ENCODE measurements at regions not wholly inside any gene's neighbourhood (a gene's known extent, or its start where the extent isn't known, plus 50 kb on each side); places are given as distances from the start of the nearest gene placed in this dataset.

GRCh38 chr2:66382091-66382490, 52.8 kb upstream of the MEIS1 start:
- Mint-ChIP-seq H3K9me3 (no peaks in the 10 kb centered on the region), H3K4me3 (no peak overlapping the region), H3K36me3 (no peaks in the 10 kb centered on the region), H3K27me3 (no peaks in the 10 kb centered on the region), H3K27ac (no peak overlapping the region), H3K4me1 (no peaks in the 10 kb centered on the region)
- no peak for DNase-seq (ENCODE audit: low spot score in 2 of 2)
- no peak for ATAC-seq (ENCODE audit: low read depth)

GRCh38 chr2:66379473-66379872, 55.5 kb upstream of the MEIS1 start:
- Mint-ChIP-seq H3K36me3 (no peaks in the 10 kb centered on the region), H3K4me1 (no peaks in the 10 kb centered on the region), H3K9me3 (no peaks in the 10 kb centered on the region), H3K27me3 (no peaks in the 10 kb centered on the region), H3K27ac (no peak overlapping the region), H3K4me3 (no peak overlapping the region)
- no peak for ATAC-seq (ENCODE audit: low read depth)
- DNase-seq (ENCODE audit: low spot score in 2 of 2), result no peak

GRCh38 chr2:66377832-66378231, 57.1 kb upstream of the MEIS1 start:
- Mint-ChIP-seq H3K36me3 (no peaks in the 10 kb centered on the region), H3K9me3 (peaks cover 1% of the 10 kb centered on the region), H3K4me3 (no peak overlapping the region), H3K27ac (no peak overlapping the region), H3K4me1 (no peaks in the 10 kb centered on the region), H3K27me3 (no peaks in the 10 kb centered on the region)
- ATAC-seq (ENCODE audit: low read depth) (no peak), DNase-seq (ENCODE audit: low spot score in 2 of 2) (no peak)

- no peak for DNase-seq (ENCODE audit: low spot score in 2 of 2)
- Mint-ChIP-seq H3K4me1 (no peaks in the 10 kb centered on the region), H3K9me3 (peaks cover 4% of the 10 kb centered on the region), H3K36me3 (no peaks in the 10 kb centered on the region), H3K27ac (no peak overlapping the region), H3K27me3 (peaks cover 2% of the 10 kb centered on the region), H3K4me3 (no peak overlapping the region)
- no peak for ATAC-seq (ENCODE audit: low read depth)
These were observed 64.1 kb upstream of the MEIS1 start for GRCh38 chr2:66370824-66371223.

GRCh38 chr2:66366619-66367018, 68.3 kb upstream of the MEIS1 start:
- no peak for ATAC-seq (ENCODE audit: low read depth)
- Mint-ChIP-seq H3K9me3 (peaks cover 3% of the 10 kb centered on the region), H3K36me3 (no peaks in the 10 kb centered on the region), H3K27ac (no peak overlapping the region), H3K4me3 (no peak overlapping the region), H3K4me1 (no peaks in the 10 kb centered on the region), H3K27me3 (peaks cover 2% of the 10 kb centered on the region)
- no peak for DNase-seq (ENCODE audit: low spot score in 2 of 2)

GRCh38 chr2:66364495-66365333, 70.2 kb upstream of the MEIS1 start:
- no peak for DNase-seq (ENCODE audit: low spot score in 2 of 2)
- no peaks in the 10 kb centered on the region for H3K4me1 Mint-ChIP-seq

GRCh38 chr2:66362701-66363100, 72.2 kb upstream of the MEIS1 start:
- Mint-ChIP-seq H3K9me3 (peaks cover 2% of the 10 kb centered on the region), H3K4me3 (no peak overlapping the region), H3K4me1 (no peaks in the 10 kb centered on the region), H3K36me3 (no peaks in the 10 kb centered on the region), H3K27ac (no peak overlapping the region), H3K27me3 (peaks cover 1% of the 10 kb centered on the region)
- no peak for DNase-seq (ENCODE audit: low spot score in 2 of 2)
- no peak for ATAC-seq (ENCODE audit: low read depth)

More at GRCh38 chr2:66364495-66365333, 70.2 kb upstream of the MEIS1 start:
- ATAC-seq (ENCODE audit: low read depth), result no peak
- H3K36me3 Mint-ChIP-seq, result no peaks in the 10 kb centered on the region
- no peak overlapping the region for H3K27ac Mint-ChIP-seq
- peaks cover 1% of the 10 kb centered on the region for H3K27me3 Mint-ChIP-seq
- H3K4me3 Mint-ChIP-seq, result no peak overlapping the region
- no peaks in the 10 kb centered on the region for H3K9me3 Mint-ChIP-seq

- H3K27me3 Mint-ChIP-seq, result peaks cover 3% of the 10 kb centered on the region
- H3K4me1 Mint-ChIP-seq, result no peaks in the 10 kb centered on the region
- no peaks in the 10 kb centered on the region for H3K36me3 Mint-ChIP-seq
- no peak for ATAC-seq (ENCODE audit: low read depth)
- no peak overlapping the region for H3K4me3 Mint-ChIP-seq
- H3K9me3 Mint-ChIP-seq, result peaks cover 10% of the 10 kb centered on the region
- no peak overlapping the region for H3K27ac Mint-ChIP-seq
- DNase-seq (ENCODE audit: low spot score in 2 of 2), result no peak
These were observed 88.7 kb upstream of the MEIS1 start for GRCh38 chr2:66346231-66346664.

- Mint-ChIP-seq H3K4me1 (no peaks in the 10 kb centered on the region), H3K27me3 (peaks cover 3% of the 10 kb centered on the region), H3K36me3 (no peaks in the 10 kb centered on the region), H3K4me3 (no peak overlapping the region), H3K27ac (no peak overlapping the region), H3K9me3 (peaks cover 12% of the 10 kb centered on the region)
- DNase-seq (ENCODE audit: low spot score in 2 of 2), result no peak
- ATAC-seq (ENCODE audit: low read depth), result no peak
These were observed 90.8 kb upstream of the MEIS1 start for GRCh38 chr2:66344087-66344663.

GRCh38 chr2:66343259-66343658, 91.7 kb upstream of the MEIS1 start:
- Mint-ChIP-seq H3K4me3 (no peak overlapping the region), H3K27me3 (peaks cover 3% of the 10 kb centered on the region), H3K9me3 (peaks cover 10% of the 10 kb centered on the region), H3K4me1 (no peaks in the 10 kb centered on the region), H3K27ac (no peak overlapping the region), H3K36me3 (no peaks in the 10 kb centered on the region)
- DNase-seq (ENCODE audit: low spot score in 2 of 2), result no peak
- ATAC-seq (ENCODE audit: low read depth), result no peak

- Mint-ChIP-seq H3K27ac (no peak overlapping the region), H3K4me3 (no peak overlapping the region), H3K36me3 (no peaks in the 10 kb centered on the region), H3K9me3 (peaks cover 6% of the 10 kb centered on the region), H3K4me1 (no peaks in the 10 kb centered on the region), H3K27me3 (peaks cover 3% of the 10 kb centered on the region)
- no peak for ATAC-seq (ENCODE audit: low read depth)
- no peak for DNase-seq (ENCODE audit: low spot score in 2 of 2)
These were observed 94.4 kb upstream of the MEIS1 start for GRCh38 chr2:66340521-66340920.

GRCh38 chr2:66334237-66335029, 100.5 kb upstream of the MEIS1 start:
- H3K4me3 Mint-ChIP-seq, result no peak overlapping the region
- H3K27me3 Mint-ChIP-seq, result no peaks in the 10 kb centered on the region

GRCh38 chr2:66331176-66331575, 103.7 kb upstream of the MEIS1 start:
- Mint-ChIP-seq H3K36me3 (no peaks in the 10 kb centered on the region), H3K27me3 (no peaks in the 10 kb centered on the region), H3K4me3 (no peak overlapping the region), H3K4me1 (no peaks in the 10 kb centered on the region), H3K9me3 (peaks cover 3% of the 10 kb centered on the region), H3K27ac (no peak overlapping the region)
- ATAC-seq (ENCODE audit: low read depth), result no peak
- DNase-seq (ENCODE audit: low spot score in 2 of 2), result no peak

More at GRCh38 chr2:66334237-66335029, 100.5 kb upstream of the MEIS1 start:
- Mint-ChIP-seq H3K9me3 (peaks cover 2% of the 10 kb centered on the region), H3K27ac (no peak overlapping the region), H3K4me1 (no peaks in the 10 kb centered on the region), H3K36me3 (no peaks in the 10 kb centered on the region)
- ATAC-seq (ENCODE audit: low read depth), result no peak
- no peak for DNase-seq (ENCODE audit: low spot score in 2 of 2)

- ATAC-seq (ENCODE audit: low read depth) (no peak), DNase-seq (ENCODE audit: low spot score in 2 of 2) (no peak)
- Mint-ChIP-seq H3K9me3 (peaks cover 3% of the 10 kb centered on the region), H3K4me1 (no peaks in the 10 kb centered on the region), H3K27me3 (no peaks in the 10 kb centered on the region), H3K27ac (no peak overlapping the region), H3K36me3 (no peaks in the 10 kb centered on the region), H3K4me3 (no peak overlapping the region)
These were observed 105.8 kb upstream of the MEIS1 start for GRCh38 chr2:66329081-66329605.
